GM12878 (cell line): ENCODE measurements at regions not wholly inside any gene's neighbourhood (a gene's known extent, or its start where the extent isn't known, plus 50 kb on each side); places are given as distances from the start of the nearest gene placed in this dataset.

Source experiments
- CBX3 ChIP-seq: fragments of 200-600 bp; sonication (generic); IDR thresholded peaks from 2 replicates; pipeline ENCODE4 v1.6.1; 2016; ENCODE audit warnings: low read depth, borderline replicate concordance
- CTCF ChIP-seq, 3 experiments: IDR thresholded peaks in 2 of 3; conservative IDR thresholded peaks in 1 of 3; 2 replicates each; pipeline ENCODE4 v1.5.1; 2011; ENCODE audit warnings: low read depth in 3 of 3, low read length in 3 of 3, mild to moderate bottlenecking in 3 of 3, control low read depth in 2 of 3, moderate library complexity in 2 of 3, inconsistent platforms in 1 of 3, mixed read lengths in 1 of 3; ENCODE audit not compliant: control insufficient read depth in 2 of 3, insufficient read depth in 1 of 3; ENCODE audit errors: extremely low read depth in 1 of 3
- JUND ChIP-seq: IDR thresholded peaks from 2 replicates; pipeline ENCODE4 v1.6.1; 2012; ENCODE audit warnings: low read depth, mild to moderate bottlenecking, low read length, improper control_type of control experiment, moderate library complexity
- POLR2AphosphoS5 ChIP-seq: IDR thresholded peaks from 2 replicates; pipeline ENCODE4 v1.6.1; 2011; ENCODE audit warnings: mild to moderate bottlenecking, low read length, inconsistent platforms
- POU2F2 ChIP-seq: IDR thresholded peaks from 3 replicates; pipeline ENCODE4 v1.6.1; 2011; ENCODE audit warnings: low read depth, mild to moderate bottlenecking, low read length, borderline replicate concordance
- RAD21 ChIP-seq: IDR thresholded peaks from 2 replicates; pipeline ENCODE4 v1.6.1; 2011; ENCODE audit warnings: mild to moderate bottlenecking, low read depth, low read length, moderate library complexity; ENCODE audit not compliant: insufficient read depth
- SPI1 ChIP-seq: IDR thresholded peaks from 2 replicates; pipeline ENCODE4 v1.6.1; 2011; ENCODE audit warnings: low read depth, mild to moderate bottlenecking, low read length, moderate library complexity, borderline replicate concordance; ENCODE audit not compliant: insufficient read depth
- TAF1 ChIP-seq: IDR thresholded peaks from 2 replicates; pipeline ENCODE4 v1.6.1; 2011; ENCODE audit warnings: mild to moderate bottlenecking, low read depth, low read length, borderline replicate concordance
- TCF12 ChIP-seq: IDR thresholded peaks from 2 replicates; pipeline ENCODE4 v1.6.1; 2011; ENCODE audit warnings: low read depth, mild to moderate bottlenecking, low read length

DNA sequence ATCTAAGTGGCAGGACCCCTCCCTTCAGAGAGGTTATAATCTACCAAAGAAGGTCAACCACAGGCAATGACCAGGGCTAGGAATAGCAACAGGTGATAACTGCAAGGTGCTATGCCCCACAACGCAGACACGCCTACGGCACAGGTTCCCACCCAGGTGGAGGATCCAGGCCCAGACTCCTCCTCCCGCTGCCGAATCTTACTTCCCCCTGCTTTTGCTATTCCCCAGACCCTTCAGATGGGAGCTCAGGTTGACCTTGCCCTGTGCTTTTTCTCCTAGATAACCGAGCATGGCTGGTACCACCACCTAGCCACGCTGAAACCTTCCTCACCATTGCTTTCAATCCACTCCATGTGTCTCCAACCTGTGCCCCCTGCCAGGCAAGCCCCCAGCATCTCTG is 142.2 kb upstream of the IGF1R start:
- no peak for TF ChIP-seq POLR2AphosphoS5
- TF ChIP-seq CTCF (IDR thresholded peaks at IDR 0.05 in 2 of 3, conservative IDR thresholded peaks at IDR 0.05 in 1 of 3; ENCODE audit: control insufficient read depth in 2 of 3, extremely low read depth in 1 of 3, insufficient read depth in 1 of 3, low read depth in 3 of 3, low read length in 3 of 3): no peak
- no peak for TF ChIP-seq TCF12
- TF ChIP-seq RAD21: no peak
- no peak for TF ChIP-seq JUND
- TF ChIP-seq POU2F2: no peak
- no peak for TF ChIP-seq TAF1
- no peak for TF ChIP-seq CBX3
- TF ChIP-seq SPI1: no peak
